K562 (cell line): ENCODE measurements at regions not wholly inside any gene's neighbourhood (a gene's known extent, or its start where the extent isn't known, plus 50 kb on each side); places are given as distances from the start of the nearest gene placed in this dataset.

Experiments used
- ATF2 ChIP-seq: sonication (generic); formaldehyde crosslinking; IDR thresholded peaks from 2 replicates; pipeline ENCODE4 v1.8.1; 2022; ENCODE audit warnings: missing genetic modification reagents
- BRCA1 ChIP-seq, 2 experiments: fragments of 450-650 bp in 1 of 2; sonication (generic) in 1 of 2; formaldehyde crosslinking in 1 of 2; IDR thresholded peaks; 2 replicates each; pipeline versions ENCODE4 v1.5.0 to v1.6.1; 2017 to 2020; ENCODE audit warnings: mild to moderate bottlenecking in 1 of 2, missing genetic modification reagents in 1 of 2
- EZH2 ChIP-seq: IDR thresholded peaks from 2 replicates; pipeline ENCODE4 v1.6.1; 2012; ENCODE audit warnings: low read depth, mild to moderate bottlenecking, inconsistent platforms, low read length, borderline replicate concordance
- FOXO4 ChIP-seq: fragments of 450-650 bp; formaldehyde crosslinking; IDR thresholded peaks from 2 replicates; pipeline ENCODE4 v1.4.0; 2020; ENCODE audit warnings: mild to moderate bottlenecking, moderate library complexity
- GABPA ChIP-seq: fragments of 200-800 bp; sonication (Bioruptor generic); conservative IDR thresholded peaks from 2 replicates; pipeline ENCODE4 v1.6.1; 2016; ENCODE audit warnings: low read depth, missing genetic modification characterization, missing compliant biosample characterization
- KAT7 ChIP-seq: sonication (generic); formaldehyde crosslinking; IDR thresholded peaks from 2 replicates; pipeline ENCODE4 v1.8.0; 2022; ENCODE audit warnings: missing genetic modification reagents, mild to moderate bottlenecking, borderline replicate concordance
- KLF1 ChIP-seq: fragments of 450-650 bp; IDR thresholded peaks from 2 replicates; pipeline ENCODE4 v1.6.1; 2016; ENCODE audit warnings: missing genetic modification characterization, missing compliant biosample characterization
- MAZ ChIP-seq, 2 experiments: fragments of 450-650 bp in 1 of 2; sonication (generic) in 1 of 2; formaldehyde crosslinking; IDR thresholded peaks in 1 of 2; conservative IDR thresholded peaks in 1 of 2; 2 replicates each; pipeline versions ENCODE4 v1.4.0 to v1.5.0; 2020; ENCODE audit warnings: mild to moderate bottlenecking in 1 of 2, missing genetic modification reagents in 1 of 2
- MYC ChIP-seq, 2 experiments: fragments of 250-450 bp in 1 of 2; sonication (Bioruptor Pico) in 1 of 2; IDR thresholded peaks; 2 replicates each; pipeline versions ENCODE4 v1.5.1 to v1.6.1; 2012 to 2021; ENCODE audit warnings: low read depth in 2 of 2, borderline replicate concordance in 1 of 2, improper control_type of control experiment in 1 of 2, low read length in 1 of 2, mild to moderate bottlenecking in 1 of 2, moderate library complexity in 1 of 2
- OTX1 ChIP-seq: fragments of 450-650 bp; formaldehyde crosslinking; IDR thresholded peaks from 2 replicates; pipeline ENCODE4 v1.4.0; 2022; ENCODE audit warnings: mild to moderate bottlenecking

GRCh38 chr9:108709126-108709525, 146.7 kb downstream of the ACTL7B start:
- TF ChIP-seq MAZ (CRISPR knock-in tag; conservative IDR thresholded peaks at IDR 0.05 in 1 of 2, IDR thresholded peaks at IDR 0.05 in 1 of 2) (no peak), MYC (IDR thresholded peaks at IDR 0.05; ENCODE audit: low read depth, low read length) (no peak), MYC (CRISPR knock-in tag; IDR thresholded peaks at IDR 0.05; ENCODE audit: borderline replicate concordance, low read depth) (no peak), ATF2 (CRISPR knock-in tag) (no peak), KAT7 (CRISPR knock-in tag) (no peak), OTX1 (CRISPR knock-in tag) (no peak), EZH2 (no peak), BRCA1 (IDR thresholded peaks at IDR 0.05) (no peak), BRCA1 (CRISPR knock-in tag; IDR thresholded peaks at IDR 0.05) (no peak), KLF1 (tag) (no peak), GABPA (tag) (no peak), FOXO4 (CRISPR knock-in tag) (no peak)
